MM.1S (cell line): ENCODE measurements at regions not wholly inside any gene's neighbourhood (a gene's known extent, or its start where the extent isn't known, plus 50 kb on each side); places are given as distances from the start of the nearest gene placed in this dataset.

ENCODE experiments used
- DNase-seq: peaks from one replicate; pipeline ENCODE4 v3.0.0-alpha.2; 2015
- H2AFZ ChIP-seq: fragments of 300-600 bp; sonication (generic); 2 replicates; pipeline ENCODE4 v1.6.0; 2016; ENCODE audit warnings: antibody characterized with exemption, low read length
- H3F3A ChIP-seq: fragments of 300-600 bp; sonication (generic); 2 replicates; pipeline ENCODE4 v1.6.1; 2016; ENCODE audit warnings: mild to moderate bottlenecking, antibody characterized with exemption, low read length, moderate library complexity, mixed read lengths; ENCODE audit not compliant: insufficient read depth
- H3K27ac ChIP-seq: fragments of 300-600 bp; sonication (generic); 2 replicates; pipeline ENCODE4 v1.5.1; 2016; ENCODE audit warnings: mild to moderate bottlenecking, low read length
- H3K27me3 ChIP-seq: fragments of 300-600 bp; sonication (generic); replicated peaks from 2 replicates; pipeline ENCODE4 v1.6.0; 2016; ENCODE audit warnings: low read length; ENCODE audit not compliant: insufficient read depth
- H3K36me3 ChIP-seq: fragments of 300-600 bp; sonication (generic); replicated peaks from 2 replicates; pipeline ENCODE4 v1.6.1; 2016; ENCODE audit warnings: mild to moderate bottlenecking, low read length, mixed read lengths; ENCODE audit not compliant: insufficient read depth
- H3K4me1 ChIP-seq: fragments of 300-600 bp; sonication (generic); 2 replicates; pipeline ENCODE4 v1.6.1; 2016; ENCODE audit warnings: low read length, mixed read lengths
- H3K4me2 ChIP-seq: fragments of 300-600 bp; sonication (generic); 2 replicates; pipeline ENCODE4 v1.6.0; 2016; ENCODE audit warnings: low read depth, low read length
- H3K4me3 ChIP-seq: fragments of 300-600 bp; sonication (generic); 2 replicates; pipeline ENCODE4 v1.5.1; 2016; ENCODE audit warnings: low read length, mixed read lengths
- H3K79me2 ChIP-seq: fragments of 300-600 bp; sonication (generic); 2 replicates; pipeline ENCODE4 v1.6.1; 2016; ENCODE audit warnings: mixed run types, low read length, mixed read lengths
- H3K9ac ChIP-seq: fragments of 300-600 bp; sonication (generic); 2 replicates; pipeline ENCODE4 v1.6.1; 2016; ENCODE audit warnings: low read length, mixed read lengths
- H3K9me2 ChIP-seq: fragments of 300-600 bp; sonication (generic); replicated peaks from 2 replicates; pipeline ENCODE4 v1.6.1; 2016; ENCODE audit warnings: mild to moderate bottlenecking, low read length, mixed read lengths; ENCODE audit not compliant: insufficient read depth
- H3K9me3 ChIP-seq: fragments of 300-600 bp; sonication (generic); replicated peaks from 2 replicates; pipeline ENCODE4 v1.6.1; 2016; ENCODE audit warnings: mild to moderate bottlenecking, low read length, mixed read lengths; ENCODE audit not compliant: insufficient read depth
- H4K20me1 ChIP-seq: fragments of 300-600 bp; sonication (generic); 2 replicates; pipeline ENCODE4 v1.6.1; 2016; ENCODE audit warnings: mild to moderate bottlenecking, low read length, moderate library complexity, mixed read lengths; ENCODE audit not compliant: insufficient read depth
- CTCF ChIP-seq: fragments of 300-600 bp; sonication (generic); IDR thresholded peaks from 2 replicates; pipeline ENCODE4 v1.5.1; 2016; ENCODE audit warnings: antibody characterized with exemption, low read length, mixed read lengths
- EZH2 ChIP-seq: fragments of 300-600 bp; sonication (generic); optimal IDR thresholded peaks from 2 replicates; pipeline ENCODE3; 2017; ENCODE audit warnings: low read depth, mild to moderate bottlenecking, antibody characterized with exemption, low read length, mixed read lengths
- EZH2phosphoT487 ChIP-seq: fragments of 300-600 bp; sonication (generic); IDR thresholded peaks from 2 replicates; pipeline ENCODE4 v1.6.1; 2018; ENCODE audit warnings: antibody characterized with exemption, low read length

GRCh38 chr14:98177551-98177950 is 1094.4 kb downstream of the BCL11B start:
- H3K4me1 ChIP-seq = peaks cover 54% of the 10 kb centered on the region
- H3K36me3 ChIP-seq = no peaks in the 10 kb centered on the region
- TF ChIP-seq EZH2 (no peak), CTCF (no peak), EZH2phosphoT487 (no peak)

GRCh38 chr14:98181241-98181640 is 1090.8 kb downstream of the BCL11B start:
- no peaks in the 10 kb centered on the region for H3K9me2 ChIP-seq
- no peak for TF ChIP-seq CTCF
- no peak for TF ChIP-seq EZH2
- TF ChIP-seq EZH2phosphoT487 = no peak
- no peaks in the 10 kb centered on the region for H3K9me3 ChIP-seq
- H3K27me3 ChIP-seq = no peaks in the 10 kb centered on the region
- H4K20me1 ChIP-seq = no peaks in the 10 kb centered on the region
- peaks cover 18% of the 10 kb centered on the region for H3K4me1 ChIP-seq
- no peaks in the 10 kb centered on the region for H3F3A ChIP-seq
- H3K4me2 ChIP-seq = peak overlapping the region; percentile 27; the same call in 1 of the 2 replicates
- no peaks in the 10 kb centered on the region for H3K79me2 ChIP-seq
- 0 out of 2 replicates have a peak overlapping the region, but pooled peaks have one; percentile 23 for H2AFZ ChIP-seq
- H3K27ac ChIP-seq = peak overlapping the region; percentile 50; the same call in 1 of the 2 replicates
- DNase-seq = no peak
- H3K9ac ChIP-seq = no peak overlapping the region
- no peak overlapping the region for H3K4me3 ChIP-seq
- H3K36me3 ChIP-seq = no peaks in the 10 kb centered on the region

More at GRCh38 chr14:98177551-98177950, 1094.4 kb downstream of the BCL11B start:
- H3K4me2 ChIP-seq = no peak overlapping the region
- no peaks in the 10 kb centered on the region for H3K9me3 ChIP-seq
- peaks cover 24% of the 10 kb centered on the region for H3F3A ChIP-seq
- no peaks in the 10 kb centered on the region for H3K9me2 ChIP-seq
- H3K79me2 ChIP-seq = no peaks in the 10 kb centered on the region
- no peak for DNase-seq
- H3K27me3 ChIP-seq = no peaks in the 10 kb centered on the region
- H3K4me3 ChIP-seq = no peak overlapping the region
- no peak overlapping the region for H2AFZ ChIP-seq
- no peak overlapping the region for H3K27ac ChIP-seq
- H4K20me1 ChIP-seq = no peaks in the 10 kb centered on the region
- H3K9ac ChIP-seq = no peak overlapping the region

GRCh38 chr14:98181768-98182167 is 1090.2 kb downstream of the BCL11B start:
- Histone ChIP-seq H3F3A (no peaks in the 10 kb centered on the region), H3K9me3 (no peaks in the 10 kb centered on the region), H3K27ac (peak overlapping the region; percentile 50; the same call in 1 of the 2 replicates), H3K27me3 (no peaks in the 10 kb centered on the region), H3K9ac (no peak overlapping the region), H3K4me1 (peaks cover 16% of the 10 kb centered on the region), H3K79me2 (no peaks in the 10 kb centered on the region), H3K36me3 (no peaks in the 10 kb centered on the region), H4K20me1 (no peaks in the 10 kb centered on the region), H3K9me2 (no peaks in the 10 kb centered on the region), H2AFZ (no peak overlapping the region), H3K4me2 (no peak overlapping the region), H3K4me3 (no peak overlapping the region)
- no peak for DNase-seq
- TF ChIP-seq EZH2 (no peak), CTCF (no peak), EZH2phosphoT487 (no peak)
